Trophoblast cell (in vitro differentiated cells and primary cell): ENCODE measurements at regions not wholly inside any gene's neighbourhood (a gene's known extent, or its start where the extent isn't known, plus 50 kb on each side); places are given as distances from the start of the nearest gene placed in this dataset.

Experiments
- DNase-seq, 2 donors: peaks; one replicate each; pipeline ENCODE4 v3.0.0-alpha.2; 2016
- H2AFZ ChIP-seq: 2 replicates; pipeline ENCODE4 v1.6.1; 2013; ENCODE audit warnings: low read length, moderate library complexity, mild to moderate bottlenecking; ENCODE audit not compliant: insufficient read depth, poor library complexity
- H2AK5ac ChIP-seq: 2 replicates; pipeline ENCODE4 v1.6.1; 2013; ENCODE audit warnings: mild to moderate bottlenecking, low read length
- H2BK120ac ChIP-seq: 2 replicates; pipeline ENCODE4 v1.6.1; 2013; ENCODE audit warnings: low read length, mild to moderate bottlenecking, moderate library complexity; ENCODE audit not compliant: insufficient read depth, poor library complexity
- H2BK12ac ChIP-seq: 2 replicates; pipeline ENCODE4 v1.6.1; 2013; ENCODE audit warnings: mild to moderate bottlenecking, low read length, moderate library complexity
- H2BK5ac ChIP-seq: 2 replicates; pipeline ENCODE4 v1.6.1; 2013; ENCODE audit warnings: low read length, low read depth, moderate library complexity, mild to moderate bottlenecking; ENCODE audit not compliant: poor library complexity
- H3K14ac ChIP-seq: 2 replicates; pipeline ENCODE4 v1.6.1; 2013; ENCODE audit warnings: mild to moderate bottlenecking, low read length
- H3K18ac ChIP-seq: 2 replicates; pipeline ENCODE4 v1.6.1; 2013; ENCODE audit warnings: mild to moderate bottlenecking, low read length
- H3K23ac ChIP-seq: 2 replicates; pipeline ENCODE4 v1.6.1; 2013; ENCODE audit warnings: low read length
- H3K27ac ChIP-seq: 2 replicates; pipeline ENCODE4 v1.5.1; 2013; ENCODE audit warnings: low read depth, mild to moderate bottlenecking, inconsistent platforms, low read length, moderate library complexity
- H3K27me3 ChIP-seq: 2 replicates; pipeline ENCODE4 v1.6.1; 2013; ENCODE audit warnings: inconsistent platforms, mild to moderate bottlenecking, low read length, moderate library complexity; ENCODE audit not compliant: insufficient read depth
- H3K36me3 ChIP-seq, 2 experiments: 1 replicate in 1 of 2; 2 replicates in 1 of 2; pipeline ENCODE4 v1.6.1; 2013; ENCODE audit warnings: low read length in 2 of 2, mild to moderate bottlenecking in 2 of 2, moderate library complexity in 1 of 2; ENCODE audit not compliant: insufficient read depth in 2 of 2, control insufficient read depth in 1 of 2
- H3K4ac ChIP-seq: 2 replicates; pipeline ENCODE4 v1.6.1; 2013; ENCODE audit warnings: low read depth, mild to moderate bottlenecking, low read length, moderate library complexity
- H3K4me1 ChIP-seq, 2 experiments: 1 replicate in 1 of 2; 2 replicates in 1 of 2; pipeline ENCODE4 v1.6.1; 2013; ENCODE audit warnings: low read length in 2 of 2, mild to moderate bottlenecking in 2 of 2, moderate library complexity in 1 of 2; ENCODE audit not compliant: insufficient read depth in 2 of 2, control insufficient read depth in 1 of 2
- H3K4me2 ChIP-seq: 2 replicates; pipeline ENCODE4 v1.6.1; 2013; ENCODE audit warnings: inconsistent platforms, mild to moderate bottlenecking, low read length, moderate library complexity
- H3K4me3 ChIP-seq: 2 replicates; pipeline ENCODE4 v1.5.1; 2013; ENCODE audit warnings: mild to moderate bottlenecking, low read depth, low read length, inconsistent platforms
- H3K79me1 ChIP-seq: one replicate; pipeline ENCODE4 v1.6.1; 2013; ENCODE audit warnings: low read length
- H3K79me2 ChIP-seq: 2 replicates; pipeline ENCODE4 v1.6.1; 2013; ENCODE audit warnings: low read length, mild to moderate bottlenecking; ENCODE audit not compliant: control insufficient read depth, insufficient read depth, poor library complexity
- H3K9ac ChIP-seq: 2 replicates; pipeline ENCODE4 v1.6.1; 2013; ENCODE audit warnings: mild to moderate bottlenecking, low read length
- H3K9me3 ChIP-seq: 2 replicates; pipeline ENCODE4 v1.6.1; 2013; ENCODE audit warnings: low read depth, mild to moderate bottlenecking, control low read depth, inconsistent platforms, low read length; ENCODE audit not compliant: insufficient read depth
- H4K12ac ChIP-seq: 2 replicates; pipeline ENCODE4 v1.6.1; 2013; ENCODE audit warnings: low read depth, mild to moderate bottlenecking, low read length, moderate library complexity
- H4K8ac ChIP-seq: 2 replicates; pipeline ENCODE4 v1.6.1; 2013; ENCODE audit warnings: low read depth, mild to moderate bottlenecking, low read length, moderate library complexity
- H4K91ac ChIP-seq: one replicate; pipeline ENCODE4 v1.6.1; 2013; ENCODE audit warnings: low read depth, mild to moderate bottlenecking, low read length, moderate library complexity
- WGBS: extraction: QIAGEN DNeasy Blood & Tissue Kit; methylation state at CpG from one replicate; pipeline ENCODE4 v1.1.7; 2013; ENCODE audit warnings: missing lambda C conversion rate; ENCODE audit not compliant: insufficient read length, insufficient coverage; ENCODE audit errors: extremely low coverage; 5-methylcytosine and 5-hydroxymethylcytosine counted together

DNA sequence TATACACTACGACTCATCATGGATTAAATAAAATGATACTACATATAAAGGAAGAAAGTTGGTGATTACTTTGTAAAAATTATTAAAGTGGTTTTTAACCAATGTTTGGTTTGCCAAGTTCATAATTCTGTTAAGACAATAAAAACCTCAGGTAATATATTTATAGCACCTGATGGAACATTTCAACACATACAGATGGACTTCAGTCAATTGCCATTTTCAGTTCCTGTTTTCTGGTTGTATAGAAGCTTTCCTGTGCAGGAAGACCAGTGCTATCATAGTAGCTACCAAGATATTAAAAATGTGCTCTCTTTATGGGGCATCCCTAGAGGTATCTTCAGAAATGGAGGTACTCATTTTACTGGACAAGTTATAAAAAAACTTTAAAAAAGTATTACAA, 1686.4 kb downstream of the GRIK2 start:
- Histone ChIP-seq H2AFZ (no peak overlapping the region), H3K4ac (no peak overlapping the region), H3K4me3 (no peak overlapping the region), H4K8ac (no peak overlapping the region), H3K27ac (no peak overlapping the region), H3K79me2 (no peaks in the 10 kb centered on the region), H2BK5ac (no peak overlapping the region), H3K14ac (no peak overlapping the region), H3K79me1 (no peaks in the 10 kb centered on the region), H3K23ac (no peak overlapping the region), H3K27me3 (no peaks in the 10 kb centered on the region), H3K36me3 (no peaks in the 10 kb centered on the region), H2BK120ac (no peak overlapping the region), H3K9ac (no peak overlapping the region), H3K9me3 (no peaks in the 10 kb centered on the region), H3K4me2 (no peak overlapping the region), H4K91ac (no peak overlapping the region), H2BK12ac (no peak overlapping the region), H3K18ac (no peak overlapping the region), H4K12ac (no peak overlapping the region), H2AK5ac (no peak overlapping the region), H3K4me1 (no peaks in the 10 kb centered on the region)
- WGBS: no CpG with 5 or more reads among the region's 1 CpG
- DNase-seq: no peak

DNA sequence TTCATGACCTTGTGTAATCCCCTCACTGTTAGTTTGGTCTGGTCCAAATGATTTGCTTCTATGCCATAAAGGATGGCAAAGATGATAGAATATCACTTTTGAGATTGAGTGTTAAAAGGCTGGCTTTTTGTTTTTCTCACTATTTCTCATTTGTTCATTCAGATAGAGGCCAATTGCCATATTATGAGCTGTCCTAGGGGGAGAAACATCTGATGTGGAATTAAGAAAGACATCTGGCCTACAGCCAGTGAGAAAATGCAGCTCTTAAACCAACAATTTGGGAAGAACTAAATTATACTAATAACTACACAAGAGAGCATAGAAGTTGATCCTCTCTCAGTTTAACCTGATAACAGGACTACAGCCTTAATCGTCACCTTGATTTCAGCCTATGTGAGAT, 1668.6 kb downstream of the GRIK2 start:
- Histone ChIP-seq H3K4me3 (no peak overlapping the region), H2BK120ac (no peak overlapping the region), H3K9me3 (no peaks in the 10 kb centered on the region), H3K4me2 (no peak overlapping the region), H3K4ac (no peak overlapping the region), H4K91ac (no peak overlapping the region), H3K27me3 (no peaks in the 10 kb centered on the region), H3K14ac (no peak overlapping the region), H2AFZ (no peak overlapping the region), H3K18ac (no peak overlapping the region), H3K79me2 (no peaks in the 10 kb centered on the region), H3K79me1 (no peaks in the 10 kb centered on the region), H3K4me1 (no peaks in the 10 kb centered on the region), H3K23ac (no peak overlapping the region), H3K36me3 (no peaks in the 10 kb centered on the region), H4K12ac (no peak overlapping the region), H3K27ac (no peak overlapping the region), H4K8ac (no peak overlapping the region), H2BK5ac (no peak overlapping the region), H3K9ac (no peak overlapping the region), H2AK5ac (no peak overlapping the region), H2BK12ac (no peak overlapping the region)
- no peak for DNase-seq
- no CpG with 5 or more reads among the region's 1 CpG for WGBS

DNA sequence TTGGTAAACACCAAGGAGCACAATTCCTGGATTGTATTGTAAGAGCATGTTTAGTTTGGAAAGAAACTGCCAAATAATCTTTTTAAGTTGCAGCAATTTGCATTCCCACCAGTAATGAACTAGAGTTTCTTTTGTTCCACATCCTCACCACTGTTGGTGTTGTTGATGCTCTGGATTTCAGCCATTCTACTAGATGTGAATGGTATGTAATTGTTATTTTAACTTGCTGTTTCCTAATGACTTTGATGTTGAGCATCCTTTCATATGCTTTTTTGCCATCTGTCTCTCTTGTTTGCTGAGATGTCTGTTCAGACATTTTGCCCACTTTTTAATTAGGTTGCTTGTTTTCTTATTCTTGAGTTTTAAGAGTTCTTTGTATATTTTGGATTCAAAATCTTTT, 1654.1 kb downstream of the GRIK2 start:
- no peak overlapping the region for H2BK5ac ChIP-seq
- no peaks in the 10 kb centered on the region for H3K27me3 ChIP-seq
- H2AFZ ChIP-seq: no peak overlapping the region
- no peak overlapping the region for H4K12ac ChIP-seq
- no peak overlapping the region for H3K9ac ChIP-seq
- no peak overlapping the region for H4K91ac ChIP-seq
- no peak for DNase-seq
- H3K14ac ChIP-seq: no peak overlapping the region
- H2BK12ac ChIP-seq: no peak overlapping the region
- H3K79me1 ChIP-seq: no peaks in the 10 kb centered on the region
- no peak overlapping the region for H3K18ac ChIP-seq
- no peak overlapping the region for H2AK5ac ChIP-seq
- no peak overlapping the region for H3K27ac ChIP-seq
- H3K4me1 ChIP-seq: no peaks in the 10 kb centered on the region
- H2BK120ac ChIP-seq: no peak overlapping the region
- H3K23ac ChIP-seq: no peak overlapping the region
- H3K4ac ChIP-seq: no peak overlapping the region
- H3K4me3 ChIP-seq: no peak overlapping the region
- no peak overlapping the region for H4K8ac ChIP-seq
- H3K4me2 ChIP-seq: no peak overlapping the region
- no peaks in the 10 kb centered on the region for H3K36me3 ChIP-seq
- H3K9me3 ChIP-seq: no peaks in the 10 kb centered on the region
- no peaks in the 10 kb centered on the region for H3K79me2 ChIP-seq

DNA sequence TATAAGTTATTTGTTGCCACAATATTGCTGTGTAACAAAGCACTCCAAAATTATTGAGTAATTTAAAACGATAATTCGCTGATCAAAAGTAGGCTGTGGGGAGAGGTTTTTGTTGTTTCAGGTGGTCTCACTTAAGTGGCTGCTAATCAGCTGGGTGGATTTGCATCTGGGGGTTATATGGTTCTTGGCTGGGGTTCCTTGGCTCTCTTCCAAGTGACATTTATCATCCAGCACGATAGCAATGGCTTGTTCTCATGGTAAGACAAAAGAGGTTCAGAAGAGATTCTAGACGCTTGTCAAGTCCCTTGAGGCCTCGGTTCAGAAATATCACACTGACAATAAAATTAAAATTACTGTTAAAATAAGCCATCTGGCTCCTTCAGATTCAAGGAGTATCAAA, 1648.8 kb downstream of the GRIK2 start:
- Histone ChIP-seq H2AK5ac (no peak overlapping the region), H2BK5ac (no peak overlapping the region), H3K9me3 (no peaks in the 10 kb centered on the region), H3K36me3 (no peaks in the 10 kb centered on the region), H4K8ac (no peak overlapping the region), H3K27me3 (no peaks in the 10 kb centered on the region), H3K9ac (no peak overlapping the region), H4K91ac (no peak overlapping the region), H3K14ac (no peak overlapping the region), H3K27ac (no peak overlapping the region), H4K12ac (no peak overlapping the region), H3K4me1 (no peaks in the 10 kb centered on the region), H2BK12ac (no peak overlapping the region), H3K79me2 (no peaks in the 10 kb centered on the region), H3K4ac (no peak overlapping the region), H2AFZ (no peak overlapping the region), H2BK120ac (no peak overlapping the region), H3K4me3 (no peak overlapping the region), H3K4me2 (no peak overlapping the region), H3K18ac (no peak overlapping the region), H3K79me1 (no peaks in the 10 kb centered on the region), H3K23ac (no peak overlapping the region)
- no CpG with 5 or more reads among the region's 5 CpGs for WGBS
- no peak for DNase-seq

DNA sequence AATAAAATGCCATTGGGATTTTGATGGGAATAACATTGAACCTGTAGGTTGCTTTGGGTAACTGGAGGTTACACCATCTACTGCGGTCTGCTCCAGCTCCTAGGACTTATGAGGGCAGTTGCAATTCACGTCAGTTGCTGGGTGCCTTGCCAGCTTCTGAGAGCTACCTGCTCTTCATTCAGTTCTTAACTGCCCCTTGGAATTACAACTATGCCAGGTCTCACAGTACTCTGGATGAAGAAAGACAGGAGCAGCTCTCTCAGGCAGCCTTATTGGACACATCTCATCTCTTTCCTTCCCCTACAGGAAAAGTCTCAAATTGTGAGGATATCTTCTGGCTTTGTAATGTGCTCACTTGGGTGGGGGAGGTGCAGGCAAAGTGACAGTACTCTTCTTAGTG, 1643.3 kb downstream of the GRIK2 start:
- Histone ChIP-seq H4K12ac (no peak overlapping the region), H3K79me2 (no peaks in the 10 kb centered on the region), H3K4me2 (peak overlapping the region; percentile 16), H3K9ac (no peak overlapping the region), H3K27ac (no peak overlapping the region), H2AK5ac (no peak overlapping the region), H4K8ac (no peak overlapping the region), H2AFZ (no peak overlapping the region), H4K91ac (no peak overlapping the region), H3K27me3 (no peaks in the 10 kb centered on the region), H3K4ac (no peak overlapping the region), H3K14ac (no peak overlapping the region), H3K9me3 (no peaks in the 10 kb centered on the region), H3K23ac (no peak overlapping the region), H2BK120ac (no peak overlapping the region), H3K4me3 (no peak overlapping the region), H3K18ac (no peak overlapping the region), H2BK12ac (no peak overlapping the region), H2BK5ac (no peak overlapping the region), H3K79me1 (no peaks in the 10 kb centered on the region), H3K36me3 (no peaks in the 10 kb centered on the region), H3K4me1 (no peaks in the 10 kb centered on the region)
- peak; percentile 53 to 83 for DNase-seq
- WGBS: no CpG with 5 or more reads among the region's 2 CpGs
